ENCODE measurements at regions not wholly inside any gene's neighbourhood (a gene's known extent, or its start where the extent isn't known, plus 50 kb on each side); places are given as distances from the start of the nearest gene placed in this dataset.

- Histone ChIP-seq H3K9ac (ENCODE audit: low read length in 3 of 3) (no peak overlapping the region), H3K27me3 (ENCODE audit: control insufficient read depth, insufficient read depth, low read length) (no peaks in the 10 kb centered on the region), H3K27ac (ENCODE audit: low read depth in 2 of 2, low read length in 2 of 2) (no peak overlapping the region), H3K36me3 (ENCODE audit: control insufficient read depth in 2 of 3, insufficient read depth in 3 of 3, low read length in 3 of 3) (no peaks in the 10 kb centered on the region), H3K9me3 (ENCODE audit: control insufficient read depth in 2 of 3, insufficient read depth in 1 of 3, low read length in 3 of 3) (no peaks in the 10 kb centered on the region), H3K4me3 (ENCODE audit: low read length in 3 of 3) (no peak overlapping the region), H3K4me1 (ENCODE audit: control insufficient read depth in 2 of 3, insufficient read depth in 2 of 3, low read depth in 1 of 3, low read length in 3 of 3) (peaks cover 0 to 7% (median 0%) of the 10 kb centered on the region in 3 donors)
- no peak for FAIRE-seq
- intact Hi-C loops (cut with DNase I) = no loop called here
- TF ChIP-seq CTCF (IDR thresholded peaks at IDR 0.05; ENCODE audit: borderline replicate concordance, extremely low read depth, insufficient read depth) = no peak
- no peak for DNase-seq
Measured at GRCh38 chr11:95593111-95593510, 196.5 kb downstream of the FAM76B start.

- DNase-seq (peak in 4 of 5 donors; percentile 51 to 68 (median 58)), FAIRE-seq (no peak)
- H3K27me3 ChIP-seq (ENCODE audit: control insufficient read depth, insufficient read depth, low read length) = no peaks in the 10 kb centered on the region
- no peak overlapping the region for H3K9ac ChIP-seq (ENCODE audit: low read length in 3 of 3)
- peaks cover 0 to 7% (median 0%) of the 10 kb centered on the region in 3 donors for H3K4me1 ChIP-seq (ENCODE audit: control insufficient read depth in 2 of 3, insufficient read depth in 2 of 3, low read depth in 1 of 3, low read length in 3 of 3)
- no peak for TF ChIP-seq CTCF (IDR thresholded peaks at IDR 0.05; ENCODE audit: borderline replicate concordance, extremely low read depth, insufficient read depth)
- H3K4me3 ChIP-seq (ENCODE audit: low read length in 3 of 3) = no peak overlapping the region
- intact Hi-C loops (cut with DNase I) = no loop called here
- H3K36me3 ChIP-seq (ENCODE audit: control insufficient read depth in 2 of 3, insufficient read depth in 3 of 3, low read length in 3 of 3) = no peaks in the 10 kb centered on the region
- H3K9me3 ChIP-seq (ENCODE audit: control insufficient read depth in 2 of 3, insufficient read depth in 1 of 3, low read length in 3 of 3) = no peaks in the 10 kb centered on the region
- H3K27ac ChIP-seq (ENCODE audit: low read depth in 2 of 2, low read length in 2 of 2) = no peak overlapping the region
Measured at GRCh38 chr11:95592471-95592870, 197.1 kb downstream of the FAM76B start.

GRCh38 chr11:95589893-95590612 lies 199.5 kb downstream of the FAM76B start:
- FAIRE-seq (no peak), DNase-seq (no peak)
- intact Hi-C loops (cut with DNase I) = no loop called here
- no peak for TF ChIP-seq CTCF (IDR thresholded peaks at IDR 0.05; ENCODE audit: borderline replicate concordance, extremely low read depth, insufficient read depth)
- H3K9me3 ChIP-seq (ENCODE audit: control insufficient read depth in 2 of 3, insufficient read depth in 1 of 3, low read length in 3 of 3) = no peaks in the 10 kb centered on the region
- no peaks in the 10 kb centered on the region for H3K27me3 ChIP-seq (ENCODE audit: control insufficient read depth, insufficient read depth, low read length)
- no peak overlapping the region for H3K4me3 ChIP-seq (ENCODE audit: low read length in 3 of 3)
- H3K4me1 ChIP-seq (ENCODE audit: control insufficient read depth in 2 of 3, insufficient read depth in 2 of 3, low read depth in 1 of 3, low read length in 3 of 3) = no peaks in the 10 kb centered on the region
- H3K27ac ChIP-seq (ENCODE audit: low read depth in 2 of 2, low read length in 2 of 2) = no peak overlapping the region
- H3K36me3 ChIP-seq (ENCODE audit: control insufficient read depth in 2 of 3, insufficient read depth in 3 of 3, low read length in 3 of 3) = no peaks in the 10 kb centered on the region
- H3K9ac ChIP-seq (ENCODE audit: low read length in 3 of 3) = no peak overlapping the region

GRCh38 chr11:95588821-95589220 lies 200.8 kb downstream of the FAM76B start:
- FAIRE-seq (no peak), DNase-seq (no peak)
- Histone ChIP-seq H3K27ac (ENCODE audit: low read depth in 2 of 2, low read length in 2 of 2) (no peak overlapping the region), H3K4me1 (ENCODE audit: control insufficient read depth in 2 of 3, insufficient read depth in 2 of 3, low read depth in 1 of 3, low read length in 3 of 3) (no peaks in the 10 kb centered on the region), H3K4me3 (ENCODE audit: low read length in 3 of 3) (no peak overlapping the region), H3K36me3 (ENCODE audit: control insufficient read depth in 2 of 3, insufficient read depth in 3 of 3, low read length in 3 of 3) (no peaks in the 10 kb centered on the region), H3K27me3 (ENCODE audit: control insufficient read depth, insufficient read depth, low read length) (no peaks in the 10 kb centered on the region), H3K9me3 (ENCODE audit: control insufficient read depth in 2 of 3, insufficient read depth in 1 of 3, low read length in 3 of 3) (no peaks in the 10 kb centered on the region), H3K9ac (ENCODE audit: low read length in 3 of 3) (no peak overlapping the region)
- no peak for TF ChIP-seq CTCF (IDR thresholded peaks at IDR 0.05; ENCODE audit: borderline replicate concordance, extremely low read depth, insufficient read depth)
- intact Hi-C loops (cut with DNase I) = no loop called here
